ENCODE measurements at regions not wholly inside any gene's neighbourhood (a gene's known extent, or its start where the extent isn't known, plus 50 kb on each side); places are given as distances from the start of the nearest gene placed in this dataset.

DNA sequence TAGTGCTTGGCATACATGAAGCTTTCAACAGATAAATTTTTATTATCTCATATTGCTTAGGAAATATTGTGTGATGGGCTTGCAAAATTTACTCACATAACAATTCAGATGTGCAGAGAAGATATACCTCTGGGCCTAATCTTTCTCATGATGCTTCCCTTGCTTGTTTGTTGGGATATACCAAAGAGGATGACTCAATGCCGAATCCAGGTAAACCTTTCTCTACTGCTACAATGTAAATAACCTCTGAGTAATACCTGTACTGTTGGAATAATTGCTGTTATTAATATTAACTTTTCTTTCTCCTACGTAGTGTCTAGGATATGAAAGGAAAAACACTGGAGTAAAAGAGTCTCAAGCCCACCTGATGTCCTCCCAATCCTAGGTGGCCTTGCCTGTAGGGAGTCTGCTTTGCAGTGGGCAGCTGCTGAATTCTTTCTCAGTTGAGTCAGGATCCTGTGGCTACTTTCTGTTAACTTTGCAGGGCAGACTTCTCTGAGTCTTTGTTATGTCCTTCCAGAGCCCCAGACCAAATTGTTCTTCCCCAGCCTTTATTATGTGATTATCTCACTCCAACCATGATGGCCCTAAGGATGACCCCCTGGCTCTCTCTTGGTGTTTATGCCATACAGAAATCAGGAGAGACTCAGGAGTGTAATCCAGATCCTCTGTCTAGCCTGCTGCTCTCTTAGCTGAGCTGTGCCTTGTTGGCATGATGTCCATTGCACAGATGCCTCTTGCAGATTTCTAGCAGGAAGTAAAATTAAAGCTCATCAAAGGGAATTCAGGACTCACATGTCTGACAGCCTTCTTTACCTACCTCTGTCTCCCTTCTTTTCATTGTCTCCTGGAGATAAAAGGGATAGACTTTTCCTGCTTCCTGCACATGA lies 208.1 kb downstream of the SNX18 start:
- TF ChIP-seq POLR2A (IDR thresholded peaks at IDR 0.05; ENCODE audit: low read depth): no peak
- TF ChIP-seq, protein P1, sequence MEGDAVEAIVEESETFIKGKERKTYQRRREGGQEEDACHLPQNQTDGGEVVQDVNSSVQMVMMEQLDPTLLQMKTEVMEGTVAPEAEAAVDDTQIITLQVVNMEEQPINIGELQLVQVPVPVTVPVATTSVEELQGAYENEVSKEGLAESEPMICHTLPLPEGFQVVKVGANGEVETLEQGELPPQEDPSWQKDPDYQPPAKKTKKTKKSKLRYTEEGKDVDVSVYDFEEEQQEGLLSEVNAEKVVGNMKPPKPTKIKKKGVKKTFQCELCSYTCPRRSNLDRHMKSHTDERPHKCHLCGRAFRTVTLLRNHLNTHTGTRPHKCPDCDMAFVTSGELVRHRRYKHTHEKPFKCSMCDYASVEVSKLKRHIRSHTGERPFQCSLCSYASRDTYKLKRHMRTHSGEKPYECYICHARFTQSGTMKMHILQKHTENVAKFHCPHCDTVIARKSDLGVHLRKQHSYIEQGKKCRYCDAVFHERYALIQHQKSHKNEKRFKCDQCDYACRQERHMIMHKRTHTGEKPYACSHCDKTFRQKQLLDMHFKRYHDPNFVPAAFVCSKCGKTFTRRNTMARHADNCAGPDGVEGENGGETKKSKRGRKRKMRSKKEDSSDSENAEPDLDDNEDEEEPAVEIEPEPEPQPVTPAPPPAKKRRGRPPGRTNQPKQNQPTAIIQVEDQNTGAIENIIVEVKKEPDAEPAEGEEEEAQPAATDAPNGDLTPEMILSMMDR (IDR thresholded peaks at IDR 0.05): no peak

Measured in esophagus muscularis mucosa (tissue), 3 donors.